Loucy (cell line): ENCODE measurements at regions not wholly inside any gene's neighbourhood (a gene's known extent, or its start where the extent isn't known, plus 50 kb on each side); places are given as distances from the start of the nearest gene placed in this dataset.

Source experiments
- EZH2phosphoT487 ChIP-seq: fragments of 200-600 bp; IDR thresholded peaks from 2 replicates; pipeline ENCODE4 v1.6.1; 2018; ENCODE audit warnings: antibody characterized with exemption, mild to moderate bottlenecking, moderate library complexity, borderline replicate concordance
- TF ChIP-seq, protein P1 (sequence below): fragments of 200-600 bp; sonication (generic); conservative IDR thresholded peaks from 2 replicates; pipeline ENCODE4 v1.5.1; 2014; ENCODE audit warnings: mild to moderate bottlenecking, antibody characterized with exemption, low read length

DNA sequence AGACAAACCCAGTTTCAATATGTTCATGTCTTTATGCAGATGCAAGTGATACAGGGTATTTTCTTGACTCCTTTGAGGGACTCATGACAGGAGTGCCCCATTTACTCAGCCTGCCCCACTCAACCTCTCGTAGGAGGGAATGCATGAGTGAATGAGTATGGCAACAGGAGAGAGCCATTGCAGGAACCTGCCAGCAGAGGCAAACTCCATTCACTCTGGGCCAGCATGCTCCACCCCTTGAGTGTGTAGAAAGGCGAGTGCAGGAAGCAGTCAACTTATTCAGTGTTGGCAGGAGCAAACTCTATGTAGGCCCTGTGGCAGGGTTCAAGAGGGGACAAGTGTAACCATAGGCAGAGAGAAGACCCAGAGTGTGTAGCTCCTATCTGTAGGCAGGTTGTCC is 1526.3 kb downstream of the PLA2G4A start:
- TF ChIP-seq, protein P1, sequence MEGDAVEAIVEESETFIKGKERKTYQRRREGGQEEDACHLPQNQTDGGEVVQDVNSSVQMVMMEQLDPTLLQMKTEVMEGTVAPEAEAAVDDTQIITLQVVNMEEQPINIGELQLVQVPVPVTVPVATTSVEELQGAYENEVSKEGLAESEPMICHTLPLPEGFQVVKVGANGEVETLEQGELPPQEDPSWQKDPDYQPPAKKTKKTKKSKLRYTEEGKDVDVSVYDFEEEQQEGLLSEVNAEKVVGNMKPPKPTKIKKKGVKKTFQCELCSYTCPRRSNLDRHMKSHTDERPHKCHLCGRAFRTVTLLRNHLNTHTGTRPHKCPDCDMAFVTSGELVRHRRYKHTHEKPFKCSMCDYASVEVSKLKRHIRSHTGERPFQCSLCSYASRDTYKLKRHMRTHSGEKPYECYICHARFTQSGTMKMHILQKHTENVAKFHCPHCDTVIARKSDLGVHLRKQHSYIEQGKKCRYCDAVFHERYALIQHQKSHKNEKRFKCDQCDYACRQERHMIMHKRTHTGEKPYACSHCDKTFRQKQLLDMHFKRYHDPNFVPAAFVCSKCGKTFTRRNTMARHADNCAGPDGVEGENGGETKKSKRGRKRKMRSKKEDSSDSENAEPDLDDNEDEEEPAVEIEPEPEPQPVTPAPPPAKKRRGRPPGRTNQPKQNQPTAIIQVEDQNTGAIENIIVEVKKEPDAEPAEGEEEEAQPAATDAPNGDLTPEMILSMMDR = no peak
- TF ChIP-seq EZH2phosphoT487 = no peak
